ENCODE measurements at regions not wholly inside any gene's neighbourhood (a gene's known extent, or its start where the extent isn't known, plus 50 kb on each side); places are given as distances from the start of the nearest gene placed in this dataset.

- TF ChIP-seq, protein P1, sequence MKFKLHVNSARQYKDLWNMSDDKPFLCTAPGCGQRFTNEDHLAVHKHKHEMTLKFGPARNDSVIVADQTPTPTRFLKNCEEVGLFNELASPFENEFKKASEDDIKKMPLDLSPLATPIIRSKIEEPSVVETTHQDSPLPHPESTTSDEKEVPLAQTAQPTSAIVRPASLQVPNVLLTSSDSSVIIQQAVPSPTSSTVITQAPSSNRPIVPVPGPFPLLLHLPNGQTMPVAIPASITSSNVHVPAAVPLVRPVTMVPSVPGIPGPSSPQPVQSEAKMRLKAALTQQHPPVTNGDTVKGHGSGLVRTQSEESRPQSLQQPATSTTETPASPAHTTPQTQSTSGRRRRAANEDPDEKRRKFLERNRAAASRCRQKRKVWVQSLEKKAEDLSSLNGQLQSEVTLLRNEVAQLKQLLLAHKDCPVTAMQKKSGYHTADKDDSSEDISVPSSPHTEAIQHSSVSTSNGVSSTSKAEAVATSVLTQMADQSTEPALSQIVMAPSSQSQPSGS (CRISPR knock-in tag; IDR thresholded peaks at IDR 0.05), result no peak
- TF ChIP-seq ZKSCAN8 (CRISPR knock-in tag; IDR thresholded peaks at IDR 0.05), result no peak
- TF ChIP-seq FOXK2 (conservative IDR thresholded peaks at IDR 0.05 in 1 of 2, IDR thresholded peaks at IDR 0.05 in 1 of 2; ENCODE audit: low read depth in 2 of 2), result no peak
- TF ChIP-seq NBN (IDR thresholded peaks at IDR 0.05; ENCODE audit: low read depth), result no peak
- TF ChIP-seq, protein P2, sequence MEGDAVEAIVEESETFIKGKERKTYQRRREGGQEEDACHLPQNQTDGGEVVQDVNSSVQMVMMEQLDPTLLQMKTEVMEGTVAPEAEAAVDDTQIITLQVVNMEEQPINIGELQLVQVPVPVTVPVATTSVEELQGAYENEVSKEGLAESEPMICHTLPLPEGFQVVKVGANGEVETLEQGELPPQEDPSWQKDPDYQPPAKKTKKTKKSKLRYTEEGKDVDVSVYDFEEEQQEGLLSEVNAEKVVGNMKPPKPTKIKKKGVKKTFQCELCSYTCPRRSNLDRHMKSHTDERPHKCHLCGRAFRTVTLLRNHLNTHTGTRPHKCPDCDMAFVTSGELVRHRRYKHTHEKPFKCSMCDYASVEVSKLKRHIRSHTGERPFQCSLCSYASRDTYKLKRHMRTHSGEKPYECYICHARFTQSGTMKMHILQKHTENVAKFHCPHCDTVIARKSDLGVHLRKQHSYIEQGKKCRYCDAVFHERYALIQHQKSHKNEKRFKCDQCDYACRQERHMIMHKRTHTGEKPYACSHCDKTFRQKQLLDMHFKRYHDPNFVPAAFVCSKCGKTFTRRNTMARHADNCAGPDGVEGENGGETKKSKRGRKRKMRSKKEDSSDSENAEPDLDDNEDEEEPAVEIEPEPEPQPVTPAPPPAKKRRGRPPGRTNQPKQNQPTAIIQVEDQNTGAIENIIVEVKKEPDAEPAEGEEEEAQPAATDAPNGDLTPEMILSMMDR (IDR thresholded peaks at IDR 0.05 in 2 of 3, conservative IDR thresholded peaks at IDR 0.05 in 1 of 3; ENCODE audit: insufficient read depth in 2 of 3, low read depth in 1 of 3, low read length in 3 of 3), result no peak
- no peak for TF ChIP-seq PRPF4 (IDR thresholded peaks at IDR 0.05; ENCODE audit: insufficient read depth, low read depth, low read length, poor library complexity, severe bottlenecking)
- TF ChIP-seq FOXP4 (CRISPR knock-in tag; IDR thresholded peaks at IDR 0.05; ENCODE audit: borderline replicate concordance), result no peak
- no peak for TF ChIP-seq ZNF316 (IDR thresholded peaks at IDR 0.05)
- TF ChIP-seq, protein P3, sequence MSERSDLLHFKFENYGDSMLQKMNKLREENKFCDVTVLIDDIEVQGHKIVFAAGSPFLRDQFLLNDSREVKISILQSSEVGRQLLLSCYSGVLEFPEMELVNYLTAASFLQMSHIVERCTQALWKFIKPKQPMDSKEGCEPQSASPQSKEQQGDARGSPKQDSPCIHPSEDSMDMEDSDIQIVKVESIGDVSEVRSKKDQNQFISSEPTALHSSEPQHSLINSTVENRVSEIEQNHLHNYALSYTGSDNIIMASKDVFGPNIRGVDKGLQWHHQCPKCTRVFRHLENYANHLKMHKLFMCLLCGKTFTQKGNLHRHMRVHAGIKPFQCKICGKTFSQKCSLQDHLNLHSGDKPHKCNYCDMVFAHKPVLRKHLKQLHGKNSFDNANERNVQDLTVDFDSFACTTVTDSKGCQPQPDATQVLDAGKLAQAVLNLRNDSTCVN (CRISPR knock-in tag; IDR thresholded peaks at IDR 0.05), result no peak
- no peak for TF ChIP-seq ARID2 (IDR thresholded peaks at IDR 0.05)
- TF ChIP-seq CTBP1 (IDR thresholded peaks at IDR 0.05; ENCODE audit: borderline replicate concordance), result no peak
- TF ChIP-seq NFATC3 (IDR thresholded peaks at IDR 0.05), result no peak
- TF ChIP-seq FOXA3 (CRISPR knock-in tag; conservative IDR thresholded peaks at IDR 0.05 in 1 of 2, IDR thresholded peaks at IDR 0.05 in 1 of 2), result no peak
- TF ChIP-seq RHOXF2B (CRISPR knock-in tag; conservative IDR thresholded peaks at IDR 0.05), result no peak
Observed at GRCh38 chr14:94677747-94678146, 65.6 kb downstream of the SERPINA3 start.
